DMS114 treated with DMSO at 0.1 percent for 48 hours (cell line): ENCODE measurements at regions not wholly inside any gene's neighbourhood (a gene's known extent, or its start where the extent isn't known, plus 50 kb on each side); places are given as distances from the start of the nearest gene placed in this dataset.

Experiments used
- DNase-seq: peaks from one replicate; lab custom pipeline; 2025; ENCODE audit not compliant: unreplicated experiment; lab: John Stamatoyannopoulos, UW

GRCh38 chr10:79003183-79004100 lies 65.3 kb upstream of the ZMIZ1 start:
- DNase-seq, result no peak

GRCh38 chr10:79004311-79004710 lies 64.5 kb upstream of the ZMIZ1 start:
- DNase-seq, result no peak

- DNase-seq, result no peak
Measured at GRCh38 chr10:79005126-79005810, 63.5 kb upstream of the ZMIZ1 start.

- no peak for DNase-seq
Measured at GRCh38 chr10:79007018-79007417, 61.7 kb upstream of the ZMIZ1 start.

GRCh38 chr10:79007421-79008319 lies 61.1 kb upstream of the ZMIZ1 start:
- DNase-seq, result no peak

- DNase-seq, result no peak
Measured at GRCh38 chr10:79009145-79009544, 59.6 kb upstream of the ZMIZ1 start.

GRCh38 chr10:79012567-79012966 lies 56.2 kb upstream of the ZMIZ1 start:
- no peak for DNase-seq

- DNase-seq, result no peak
Measured at GRCh38 chr10:79013406-79013987, 55.3 kb upstream of the ZMIZ1 start.

- no peak for DNase-seq
Measured at GRCh38 chr10:79014796-79015195, 54.0 kb upstream of the ZMIZ1 start.

GRCh38 chr10:79017882-79018520 lies 50.8 kb upstream of the ZMIZ1 start:
- DNase-seq, result no peak

- no peak for DNase-seq
Measured at GRCh38 chr10:79018521-79019011, 50.2 kb upstream of the ZMIZ1 start.
